IMR-90 (cell line): ENCODE measurements at regions not wholly inside any gene's neighbourhood (a gene's known extent, or its start where the extent isn't known, plus 50 kb on each side); places are given as distances from the start of the nearest gene placed in this dataset.

Experiments used
- ATAC-seq: fragments of 200-7000 bp; cut with Tn5 transposase; 2 replicates; pipeline ENCODE4 v1.9.1; 2020; ENCODE audit warnings: low read depth, mild to moderate bottlenecking, moderate library complexity
- BruUV-seq: library from RNA; stranded (reverse); fragments of 400-500 nt; replicated peaks from 2 replicates; lab custom pipeline; 2021; lab: Mats Ljungman, UMichigan
- CTCF ChIA-PET: fragments of 300-600 bp; formaldehyde crosslinking; extraction: SDS; loops from one replicate; lab custom pipeline; 2021; ENCODE audit warnings: antibody characterized with exemption; lab: Yijun Ruan, JAX
- POLR2A ChIA-PET: fragments of 300-600 bp; sonication (Branson Sonifier 250); formaldehyde crosslinking; loops from one replicate; lab custom pipeline; 2022; ENCODE audit warnings: antibody characterized with exemption; ENCODE audit not compliant: unreplicated experiment; lab: Charles Lee
- DNase-seq: peaks from one replicate; pipeline ENCODE4 v3.0.0; 2013
- H2AFZ ChIP-seq: replicated peaks from 2 replicates; pipeline ENCODE3; 2013; ENCODE audit warnings: low read length, mild to moderate bottlenecking; ENCODE audit not compliant: poor library complexity
- H2AK5ac ChIP-seq: 2 replicates; pipeline ENCODE4 v1.6.1; 2013; ENCODE audit warnings: low read depth, low read length, inconsistent platforms
- H2AK9ac ChIP-seq: replicated peaks from 2 replicates; pipeline ENCODE3; 2013; ENCODE audit warnings: mild to moderate bottlenecking, low read depth, low read length, moderate library complexity; ENCODE audit not compliant: poor library complexity
- H2BK120ac ChIP-seq: 2 replicates; pipeline ENCODE4 v1.6.1; 2013; ENCODE audit warnings: low read depth, low read length, inconsistent platforms
- H2BK15ac ChIP-seq: 3 replicates; pipeline ENCODE4 v1.6.1; 2013; ENCODE audit warnings: low read depth, low read length, inconsistent platforms
- H2BK20ac ChIP-seq: 2 replicates; pipeline ENCODE4 v1.6.1; 2013; ENCODE audit warnings: low read depth, mild to moderate bottlenecking, inconsistent platforms, low read length, moderate library complexity
- H2BK5ac ChIP-seq: 2 replicates; pipeline ENCODE4 v1.6.1; 2013; ENCODE audit warnings: mild to moderate bottlenecking, low read depth, low read length, inconsistent platforms; ENCODE audit not compliant: poor library complexity, severe bottlenecking
- H3K14ac ChIP-seq: replicated peaks from 2 replicates; pipeline ENCODE4 v1.6.1; 2013; ENCODE audit warnings: low read depth, low read length, inconsistent platforms
- H3K18ac ChIP-seq: 2 replicates; pipeline ENCODE4 v1.6.1; 2013; ENCODE audit warnings: low read depth, low read length, control low read depth
- H3K23ac ChIP-seq: 2 replicates; pipeline ENCODE4 v1.6.1; 2013; ENCODE audit warnings: low read depth, low read length, inconsistent platforms
- H3K27ac ChIP-seq: 2 replicates; pipeline ENCODE4 v1.5.1; 2013; ENCODE audit warnings: mild to moderate bottlenecking, control low read depth, low read length; ENCODE audit not compliant: insufficient read depth
- H3K27me3 ChIP-seq: 2 replicates; pipeline ENCODE4 v1.6.1; 2013; ENCODE audit warnings: low read length; ENCODE audit not compliant: control insufficient read depth, insufficient read depth
- H3K36me3 ChIP-seq: 2 replicates; pipeline ENCODE4 v1.6.1; 2013; ENCODE audit warnings: low read length, mixed read lengths; ENCODE audit not compliant: control insufficient read depth, insufficient read depth
- H3K4ac ChIP-seq: 2 replicates; pipeline ENCODE4 v1.6.1; 2013; ENCODE audit warnings: low read depth, low read length, inconsistent platforms
- H3K4me1 ChIP-seq: 2 replicates; pipeline ENCODE4 v1.6.1; 2013; ENCODE audit warnings: low read length, mixed read lengths; ENCODE audit not compliant: control insufficient read depth, insufficient read depth
- H3K4me2 ChIP-seq: 2 replicates; pipeline ENCODE4 v1.6.1; 2013; ENCODE audit warnings: low read depth, mild to moderate bottlenecking, control low read depth, low read length, moderate library complexity
- H3K4me3 ChIP-seq: 2 replicates; pipeline ENCODE4 v1.5.1; 2013; ENCODE audit warnings: low read depth, mild to moderate bottlenecking, control low read depth, low read length, moderate library complexity; ENCODE audit not compliant: insufficient read depth
- H3K56ac ChIP-seq: 2 replicates; pipeline ENCODE4 v1.6.1; 2013; ENCODE audit warnings: low read length, inconsistent platforms; ENCODE audit not compliant: insufficient read depth; ENCODE audit errors: extremely low read depth
- H3K79me1 ChIP-seq, 2 experiments: 2 replicates each; pipeline ENCODE4 v1.6.1; 2013; ENCODE audit warnings: low read length in 2 of 2, inconsistent platforms in 1 of 2, low read depth in 1 of 2
- H3K9ac ChIP-seq: 2 replicates; pipeline ENCODE4 v1.6.1; 2013; ENCODE audit warnings: low read depth, low read length, control low read depth
- H3K9me1 ChIP-seq: 2 replicates; pipeline ENCODE4 v1.6.1; 2013; ENCODE audit warnings: low read length, inconsistent platforms; ENCODE audit not compliant: insufficient read depth
- H3K9me3 ChIP-seq: 2 replicates; pipeline ENCODE4 v1.6.1; 2013; ENCODE audit warnings: low read length; ENCODE audit not compliant: control insufficient read depth, insufficient read depth
- H4K20me1 ChIP-seq: 2 replicates; pipeline ENCODE4 v1.6.1; 2013; ENCODE audit warnings: low read length, inconsistent platforms; ENCODE audit not compliant: insufficient read depth
- H4K5ac ChIP-seq: 2 replicates; pipeline ENCODE4 v1.6.1; 2013; ENCODE audit warnings: mild to moderate bottlenecking, low read depth, low read length, control low read depth
- H4K8ac ChIP-seq, 2 experiments: 2 replicates each; pipeline ENCODE4 v1.6.1; 2013; ENCODE audit warnings: low read depth in 2 of 2, low read length in 2 of 2, control low read depth in 1 of 2, inconsistent platforms in 1 of 2
- H4K91ac ChIP-seq: 2 replicates; pipeline ENCODE4 v1.6.1; 2013; ENCODE audit warnings: low read depth, low read length, inconsistent platforms; ENCODE audit not compliant: insufficient read depth
- CHD1 ChIP-seq: IDR thresholded peaks from 2 replicates; pipeline ENCODE4 v1.6.1; 2012; ENCODE audit warnings: low read depth, low read length, improper control_type of control experiment
- CTCF ChIP-seq: conservative IDR thresholded peaks from 2 replicates; pipeline ENCODE4 v1.5.1; 2012; ENCODE audit warnings: mild to moderate bottlenecking, low read depth, low read length, improper control_type of control experiment
- FOS ChIP-seq: fragments of 150-350 bp; IDR thresholded peaks from 2 replicates; pipeline ENCODE4 v1.6.1; 2016; ENCODE audit warnings: low read depth, low read length
- MAFK ChIP-seq: IDR thresholded peaks from 2 replicates; pipeline ENCODE4 v1.6.1; 2012; ENCODE audit warnings: low read depth, low read length, improper control_type of control experiment
- MAZ ChIP-seq: IDR thresholded peaks from 2 replicates; pipeline ENCODE4 v1.6.1; 2012; ENCODE audit warnings: low read depth, mild to moderate bottlenecking, low read length, improper control_type of control experiment, moderate library complexity, borderline replicate concordance
- MXI1 ChIP-seq: IDR thresholded peaks from 2 replicates; pipeline ENCODE4 v1.6.1; 2012; ENCODE audit warnings: low read depth, mild to moderate bottlenecking, low read length, moderate library complexity, borderline replicate concordance
- RAD21 ChIP-seq: IDR thresholded peaks from 2 replicates; pipeline ENCODE4 v1.6.1; 2012; ENCODE audit warnings: low read length, improper control_type of control experiment
- RCOR1 ChIP-seq: IDR thresholded peaks from 2 replicates; pipeline ENCODE4 v1.6.1; 2012; ENCODE audit warnings: mild to moderate bottlenecking, low read length, improper control_type of control experiment; ENCODE audit not compliant: insufficient replicate concordance
- SMC3 ChIP-seq: fragments of 150-350 bp; IDR thresholded peaks from 2 replicates; pipeline ENCODE4 v1.6.1; 2016; ENCODE audit warnings: low read depth, mild to moderate bottlenecking, antibody characterized with exemption, low read length, moderate library complexity
- USF2 ChIP-seq: fragments of 150-350 bp; IDR thresholded peaks from 2 replicates; pipeline ENCODE4 v1.6.1; 2017; ENCODE audit warnings: mild to moderate bottlenecking, antibody characterized with exemption, low read length, low read depth
- WGBS, 2 experiments: methylation state at CpG; one replicate each; pipeline versions ENCODE4 v1.1.5 to v1.1.7; 2013; ENCODE audit warnings: missing lambda C conversion rate in 2 of 2; ENCODE audit not compliant: insufficient read length in 1 of 2; ENCODE audit errors: extremely low coverage in 2 of 2; 5-methylcytosine and 5-hydroxymethylcytosine counted together
- dilution Hi-C: fragments of 300-500 bp; cut with HindIII; formaldehyde crosslinking; loops from one replicate; pipeline ENCODE4 v1.14.3; 2018; ENCODE audit warnings: low sequenced_read_pairs; ENCODE audit not compliant: unreplicated experiment
- in situ Hi-C: fragments of 300-500 bp; cut with MboI; formaldehyde crosslinking; loops from 3 replicates; pipeline ENCODE4 v1.14.3; 2019; ENCODE audit warnings: low sequenced_read_pairs, inconsistent platforms, mixed read lengths
- intact Hi-C: fragments of 100-400 bp; cut with micrococcal nuclease; formaldehyde crosslinking; loops from 2 replicates; pipeline ENCODE4 v1.10.0; 2022
- TF ChIP-seq, protein P1 (sequence below): fragments of 150-350 bp; IDR thresholded peaks from 2 replicates; pipeline ENCODE4 v1.6.1; 2016; ENCODE audit warnings: low read depth, mild to moderate bottlenecking, low read length, moderate library complexity, borderline replicate concordance

GRCh38 chr17:13698832-13699231, 97.1 kb upstream of the HS3ST3A1 start:
- H2BK15ac ChIP-seq: no peak overlapping the region
- POLR2A ChIA-PET: no interaction called here
- no peaks in the 10 kb centered on the region for H3K79me1 ChIP-seq
- no peak overlapping the region for H3K23ac ChIP-seq
- no peak for ATAC-seq
- H4K20me1 ChIP-seq: no peaks in the 10 kb centered on the region
- no peaks in the 10 kb centered on the region; the same call in 1 of the 2 replicates for H3K4me1 ChIP-seq
- dilution Hi-C loops: no loop called here
- H3K27ac ChIP-seq: no peak overlapping the region
- H3K14ac ChIP-seq: no peak overlapping the region
- TF ChIP-seq, protein P1, sequence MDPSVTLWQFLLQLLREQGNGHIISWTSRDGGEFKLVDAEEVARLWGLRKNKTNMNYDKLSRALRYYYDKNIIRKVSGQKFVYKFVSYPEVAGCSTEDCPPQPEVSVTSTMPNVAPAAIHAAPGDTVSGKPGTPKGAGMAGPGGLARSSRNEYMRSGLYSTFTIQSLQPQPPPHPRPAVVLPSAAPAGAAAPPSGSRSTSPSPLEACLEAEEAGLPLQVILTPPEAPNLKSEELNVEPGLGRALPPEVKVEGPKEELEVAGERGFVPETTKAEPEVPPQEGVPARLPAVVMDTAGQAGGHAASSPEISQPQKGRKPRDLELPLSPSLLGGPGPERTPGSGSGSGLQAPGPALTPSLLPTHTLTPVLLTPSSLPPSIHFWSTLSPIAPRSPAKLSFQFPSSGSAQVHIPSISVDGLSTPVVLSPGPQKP: no peak
- no peak for TF ChIP-seq RCOR1
- TF ChIP-seq SMC3: no peak
- TF ChIP-seq CHD1: no peak
- TF ChIP-seq MAZ: no peak
- no peak for TF ChIP-seq MAFK
- no peak for TF ChIP-seq CTCF
- no peak for TF ChIP-seq MXI1
- TF ChIP-seq USF2: no peak
- no peak for TF ChIP-seq FOS
- TF ChIP-seq RAD21: no peak
- H2BK5ac ChIP-seq: no peak overlapping the region
- CTCF ChIA-PET: interaction anchor here (0.5 kb wide), 1 partner anchor 87 kb away, joined by 3 read pairs; no protein-coding TSS in a partner anchor
- no peaks in the 10 kb centered on the region for H3K9me1 ChIP-seq
- no peak overlapping the region for H2BK20ac ChIP-seq
- intact Hi-C loops: no loop called here
- H2AK5ac ChIP-seq: no peak overlapping the region
- H3K9me3 ChIP-seq: no peaks in the 10 kb centered on the region
- H3K4ac ChIP-seq: no peak overlapping the region
- H3K4me3 ChIP-seq: no peak overlapping the region
- H3K27me3 ChIP-seq: no peaks in the 10 kb centered on the region
- no peak overlapping the region for H2AK9ac ChIP-seq
- DNase-seq: no peak
- no peak overlapping the region for H4K8ac ChIP-seq
- no peaks in the 10 kb centered on the region for H3K36me3 ChIP-seq
- no TSS peak for BruUV-seq
- H4K5ac ChIP-seq: no peak overlapping the region
- WGBS, 2 experiments: no CpG with 5 or more reads among the region's 3 CpGs
- H3K4me2 ChIP-seq: no peak overlapping the region
- no peak overlapping the region for H3K56ac ChIP-seq
- no peak overlapping the region for H3K18ac ChIP-seq
- H3K9ac ChIP-seq: no peak overlapping the region
- in situ Hi-C loops: no loop called here
- H2BK120ac ChIP-seq: no peak overlapping the region
- H4K91ac ChIP-seq: no peak overlapping the region
- H2AFZ ChIP-seq: no peak overlapping the region
